ENCODE measurements at regions not wholly inside any gene's neighbourhood (a gene's known extent, or its start where the extent isn't known, plus 50 kb on each side); places are given as distances from the start of the nearest gene placed in this dataset.

GRCh38 chr11:95461348-95461747 lies 230.3 kb upstream of the SESN3 start (continued):
- TF ChIP-seq USF2 (CRISPR knock-in tag; IDR thresholded peaks at IDR 0.05) (no peak), AFF4 (CRISPR knock-in tag; IDR thresholded peaks at IDR 0.05; ENCODE audit: borderline replicate concordance) (no peak), ATF1 (CRISPR knock-in tag; IDR thresholded peaks at IDR 0.05) (no peak), TCF7 (CRISPR knock-in tag; IDR thresholded peaks at IDR 0.05; ENCODE audit: low read depth) (no peak), ATF6 (CRISPR knock-in tag; IDR thresholded peaks at IDR 0.05) (no peak), ZNF416 (CRISPR knock-in tag; IDR thresholded peaks at IDR 0.05) (no peak), ZNF281 (CRISPR knock-in tag; IDR thresholded peaks at IDR 0.05) (no peak), PRRX2 (CRISPR knock-in tag; IDR thresholded peaks at IDR 0.05) (no peak), ZNF671 (CRISPR knock-in tag; IDR thresholded peaks at IDR 0.05) (no peak)

GRCh38 chr11:95459291-95460042 lies 228.5 kb upstream of the SESN3 start:
- ChIA-PET POLR2A (no interaction called here), CTCF (no interaction called here)
- Mint-ChIP-seq H3K9me3 (peaks cover 11% of the 10 kb centered on the region), H3K27ac (no peak overlapping the region), H3K4me1 (no peaks in the 10 kb centered on the region), H3K4me3 (no peak overlapping the region), H3K27me3 (ENCODE audit: low read depth) (no peaks in the 10 kb centered on the region), H3K36me3 (no peaks in the 10 kb centered on the region)
- TF ChIP-seq FOXP1 (CRISPR knock-in tag; IDR thresholded peaks at IDR 0.05; ENCODE audit: borderline replicate concordance) (no peak), FOXK1 (CRISPR knock-in tag; IDR thresholded peaks at IDR 0.05) (no peak), ZMAT4 (CRISPR knock-in tag; IDR thresholded peaks at IDR 0.05) (no peak), GABPB1 (CRISPR knock-in tag; IDR thresholded peaks at IDR 0.05) (no peak), GRHL2 (CRISPR knock-in tag; IDR thresholded peaks at IDR 0.05; ENCODE audit: insufficient replicate concordance, severe bottlenecking) (no peak)
- no peak for ATAC-seq
- no peak for DNase-seq (ENCODE audit: low spot score)

Measured in WTC11 (cell line).